Stomach (tissue), 8 donors: ENCODE measurements at regions not wholly inside any gene's neighbourhood (a gene's known extent, or its start where the extent isn't known, plus 50 kb on each side); places are given as distances from the start of the nearest gene placed in this dataset.
A peak's percentile ranks its signal among the peaks of the same experiment; 100 is the strongest.

Experiments used
- DNase-seq, 2 donors: peaks; one replicate each; pipeline versions ENCODE4 v3.0.0 to v3.0.0-alpha.2; 2013 to 2019
- H3K27ac ChIP-seq, 5 donors: fragments of 200-600 bp in 4 of 5; sonication (generic) in 4 of 5; one replicate each; pipeline ENCODE4 v1.5.1; 2013 to 2019; ENCODE audit warnings: mild to moderate bottlenecking in 1 of 5, moderate library complexity in 1 of 5
- H3K27me3 ChIP-seq, 3 donors: fragments of 200-600 bp; sonication (generic); one replicate each; pipeline ENCODE4 v1.5.1; 2017 to 2019; ENCODE audit warnings: mixed run types in 1 of 3
- H3K36me3 ChIP-seq, 4 donors: fragments of 200-600 bp; sonication (generic); 1 replicate in 3 of 4; 2 replicates in 1 of 4; pipeline ENCODE4 v1.5.1; 2016 to 2019
- H3K4me1 ChIP-seq, 4 donors: fragments of 200-600 bp; sonication (generic); one replicate each; pipeline ENCODE4 v1.5.1; 2016 to 2019
- H3K4me3 ChIP-seq, 4 donors: fragments of 200-600 bp; sonication (generic) in 3 of 4; one replicate each; pipeline ENCODE4 v1.5.1; 2016 to 2019; ENCODE audit warnings: mild to moderate bottlenecking in 1 of 4
- H3K9me3 ChIP-seq, 4 donors: fragments of 200-600 bp; sonication (generic); one replicate each; pipeline ENCODE4 v1.5.1; 2016 to 2019
- CTCF ChIP-seq, 7 experiments: fragments of 450-650 bp in 4 of 7; fragments of 200-600 bp in 3 of 7; sonication (generic) in 3 of 7; IDR thresholded peaks; one replicate each; pipeline ENCODE4 v1.5.1; 2016 to 2019; ENCODE audit warnings: antibody characterized with exemption in 7 of 7, control low read depth in 2 of 7, mild to moderate bottlenecking in 1 of 7
- EP300 ChIP-seq: sonication (generic); formaldehyde crosslinking; IDR thresholded peaks from one replicate; pipeline ENCODE4 v1.6.1; 2017; ENCODE audit warnings: antibody characterized with exemption
- POLR2A ChIP-seq, 4 donors: fragments of 450-650 bp; IDR thresholded peaks; one replicate each; pipeline ENCODE4 v1.6.1; 2016; ENCODE audit warnings: antibody characterized with exemption in 4 of 4, control low read depth in 2 of 4, mild to moderate bottlenecking in 1 of 4, moderate library complexity in 1 of 4
- POLR2AphosphoS5 ChIP-seq, 3 donors: sonication (generic); formaldehyde crosslinking; IDR thresholded peaks; one replicate each; pipeline ENCODE4 v1.6.1; 2016; ENCODE audit warnings: antibody characterized with exemption in 3 of 3
- WGBS, 5 donors: extraction: QIAGEN DNeasy Blood & Tissue Kit in 3 of 5; methylation state at CpG; one replicate each; pipeline versions ENCODE4 v1.1.5 to v1.1.7; 2013 to 2018; 5-methylcytosine and 5-hydroxymethylcytosine counted together
- intact Hi-C: fragments of 100-400 bp; cut with DNase I; formaldehyde crosslinking; loops from one replicate; pipeline ENCODE4 v1.15.1; 2023; ENCODE audit warnings: low total_unique reads
- donor health status: healthy with polysubstance abuse.
- donor health status: Bipolar disorder and iron deficiency.
- donor health status: healthy.

GRCh38 chr10:78769526-78769925 lies 299.2 kb upstream of the ZMIZ1 start:
- H3K4me1 ChIP-seq: peaks cover 0 to 19% (median 8%) of the 10 kb centered on the region in 4 donors
- H3K36me3 ChIP-seq: no peaks in the 10 kb centered on the region
- TF ChIP-seq CTCF (IDR thresholded peaks at IDR 0.05) (no peak), EP300 (no peak), POLR2A (IDR thresholded peaks at IDR 0.05) (no peak), POLR2AphosphoS5 (IDR thresholded peaks at IDR 0.05) (no peak)
- 85 to 96% (median 90%) methylated on average over 5 of the region's 5 CpGs for WGBS, 5 donors
- H3K4me3 ChIP-seq: no peak overlapping the region
- peak overlapping the region in 1 of 5 donors; percentile 65 for H3K27ac ChIP-seq
- H3K9me3 ChIP-seq: no peaks in the 10 kb centered on the region
- no peaks in the 10 kb centered on the region for H3K27me3 ChIP-seq
- DNase-seq: no peak
- intact Hi-C loops: no loop called here

- no peak for TF ChIP-seq EP300
- TF ChIP-seq POLR2AphosphoS5 (IDR thresholded peaks at IDR 0.05): no peak
- TF ChIP-seq CTCF (IDR thresholded peaks at IDR 0.05): no peak
- TF ChIP-seq POLR2A (IDR thresholded peaks at IDR 0.05): no peak
- peaks cover 9 to 29% (median 16%) of the 10 kb centered on the region in 4 donors for H3K4me1 ChIP-seq
- WGBS, 5 donors: 90 to 94% (median 92%) methylated on average over 16 of the region's 16 CpGs
- intact Hi-C loops: no loop called here
- H3K4me3 ChIP-seq: no peak overlapping the region
- H3K27me3 ChIP-seq: no peaks in the 10 kb centered on the region
- DNase-seq: no peak
- no peaks in the 10 kb centered on the region for H3K36me3 ChIP-seq
- H3K9me3 ChIP-seq: no peaks in the 10 kb centered on the region
- H3K27ac ChIP-seq: peak overlapping the region in 1 of 5 donors; percentile 65
These were observed 298.3 kb upstream of the ZMIZ1 start for GRCh38 chr10:78770167-78771090.

- intact Hi-C loops: no loop called here
- Histone ChIP-seq H3K4me3 (no peak overlapping the region), H3K27ac (peak overlapping the region in 3 of 5 donors; percentile 17 to 65 (median 20)), H3K36me3 (no peaks in the 10 kb centered on the region), H3K27me3 (no peaks in the 10 kb centered on the region), H3K9me3 (no peaks in the 10 kb centered on the region), H3K4me1 (peaks cover 15 to 37% (median 23%) of the 10 kb centered on the region in 4 donors)
- TF ChIP-seq POLR2AphosphoS5 (IDR thresholded peaks at IDR 0.05) (no peak), EP300 (no peak), CTCF (IDR thresholded peaks at IDR 0.05) (no peak), POLR2A (IDR thresholded peaks at IDR 0.05) (no peak)
- WGBS, 5 donors: 72 to 81% (median 79%) methylated on average over 7 of the region's 7 CpGs
- no peak for DNase-seq
These were observed 297.5 kb upstream of the ZMIZ1 start for GRCh38 chr10:78771260-78771659.

GRCh38 chr10:78771808-78772455 lies 296.8 kb upstream of the ZMIZ1 start:
- 64 to 86% (median 81%) methylated on average over 4 to 7 of the region's 7 CpGs for WGBS, 5 donors
- Histone ChIP-seq H3K36me3 (no peaks in the 10 kb centered on the region), H3K9me3 (no peaks in the 10 kb centered on the region), H3K27ac (peak overlapping the region in 3 of 5 donors; percentile 17 to 65 (median 20)), H3K4me1 (peaks cover 15 to 44% (median 26%) of the 10 kb centered on the region in 4 donors), H3K4me3 (no peak overlapping the region), H3K27me3 (no peaks in the 10 kb centered on the region)
- TF ChIP-seq POLR2A (IDR thresholded peaks at IDR 0.05): no peak
- no peak for TF ChIP-seq POLR2AphosphoS5 (IDR thresholded peaks at IDR 0.05)
- TF ChIP-seq EP300: no peak
- TF ChIP-seq CTCF (IDR thresholded peaks at IDR 0.05): no peak
- intact Hi-C loops: no loop called here
- peak in 1 of 2 donors; percentile 53 for DNase-seq
